ENCODE measurements at regions not wholly inside any gene's neighbourhood (a gene's known extent, or its start where the extent isn't known, plus 50 kb on each side); places are given as distances from the start of the nearest gene placed in this dataset.

DNA sequence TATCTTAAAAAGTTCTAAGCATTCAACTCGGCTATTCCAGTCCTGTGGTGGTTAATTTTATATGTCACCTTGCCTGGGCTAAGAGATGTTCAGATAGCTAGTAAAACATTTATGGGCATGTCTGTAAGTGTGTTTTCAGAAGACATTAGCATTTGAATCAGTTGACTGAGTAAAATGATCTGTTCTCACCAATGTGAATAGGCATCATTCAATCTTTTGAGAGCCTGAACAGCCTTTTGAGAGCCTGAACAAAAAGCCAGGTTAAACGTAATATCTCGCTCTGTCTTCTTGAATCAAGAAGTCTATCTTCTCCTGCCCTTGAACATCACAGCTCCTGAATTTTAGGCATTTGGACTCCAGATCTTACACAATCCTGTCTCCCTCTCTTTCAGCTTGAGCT, 1266.1 kb downstream of the LRFN5 start:
- no peak for TF ChIP-seq CTCF (IDR thresholded peaks at IDR 0.05; ENCODE audit: insufficient read depth, low read length, poor library complexity, severe bottlenecking)
- no peaks in the 10 kb centered on the region for H3K36me3 ChIP-seq (ENCODE audit: control insufficient read depth, insufficient read depth, low read length)
- no peak overlapping the region for H3K4me3 ChIP-seq (replicated peaks; ENCODE audit: low read depth, low read length)
- no peaks in the 10 kb centered on the region for H3K27me3 ChIP-seq (replicated peaks; ENCODE audit: control insufficient read depth, insufficient read depth, low read length)
- DNase-seq (ENCODE audit: extremely low read depth, insufficient read length) = no peak

DNA sequence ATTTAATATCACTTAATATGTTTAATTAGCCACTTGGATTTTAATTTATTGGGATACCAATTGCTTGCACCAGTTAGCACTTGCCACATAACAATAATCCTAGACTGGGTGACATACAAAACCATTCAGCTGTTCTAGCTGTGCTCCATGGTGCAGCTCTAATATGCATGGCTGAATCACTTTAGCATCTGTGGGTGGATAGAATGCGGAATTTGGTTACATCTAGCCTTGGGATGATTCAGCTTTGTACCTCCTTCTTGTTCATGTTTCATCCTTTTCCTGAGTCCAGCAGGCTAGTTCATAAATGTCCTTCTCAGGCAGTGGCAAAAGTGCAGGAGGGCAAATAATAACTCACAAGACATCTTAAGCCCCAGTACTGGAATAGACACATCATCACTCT, 1263.0 kb downstream of the LRFN5 start:
- DNase-seq (ENCODE audit: extremely low read depth, insufficient read length) = no peak
- no peak for TF ChIP-seq CTCF (IDR thresholded peaks at IDR 0.05; ENCODE audit: insufficient read depth, low read length, poor library complexity, severe bottlenecking)
- no peaks in the 10 kb centered on the region for H3K36me3 ChIP-seq (ENCODE audit: control insufficient read depth, insufficient read depth, low read length)
- H3K4me3 ChIP-seq (replicated peaks; ENCODE audit: low read depth, low read length) = no peak overlapping the region
- no peaks in the 10 kb centered on the region for H3K27me3 ChIP-seq (replicated peaks; ENCODE audit: control insufficient read depth, insufficient read depth, low read length)

GRCh38 chr14:42862114-42862513, 1255.4 kb downstream of the LRFN5 start:
- Histone ChIP-seq H3K4me3 (replicated peaks; ENCODE audit: low read depth, low read length) (no peak overlapping the region), H3K27me3 (replicated peaks; ENCODE audit: control insufficient read depth, insufficient read depth, low read length) (no peaks in the 10 kb centered on the region), H3K36me3 (ENCODE audit: control insufficient read depth, insufficient read depth, low read length) (no peaks in the 10 kb centered on the region)
- no peak for DNase-seq (ENCODE audit: extremely low read depth, insufficient read length)
- no peak for TF ChIP-seq CTCF (IDR thresholded peaks at IDR 0.05; ENCODE audit: insufficient read depth, low read length, poor library complexity, severe bottlenecking)

GRCh38 chr14:42860371-42860770, 1253.7 kb downstream of the LRFN5 start:
- Histone ChIP-seq H3K4me3 (replicated peaks; ENCODE audit: low read depth, low read length) (no peak overlapping the region), H3K27me3 (replicated peaks; ENCODE audit: control insufficient read depth, insufficient read depth, low read length) (no peaks in the 10 kb centered on the region), H3K36me3 (ENCODE audit: control insufficient read depth, insufficient read depth, low read length) (no peaks in the 10 kb centered on the region)
- no peak for TF ChIP-seq CTCF (IDR thresholded peaks at IDR 0.05; ENCODE audit: insufficient read depth, low read length, poor library complexity, severe bottlenecking)
- no peak for DNase-seq (ENCODE audit: extremely low read depth, insufficient read length)

GRCh38 chr14:42856106-42856505, 1249.4 kb downstream of the LRFN5 start:
- no peak for DNase-seq (ENCODE audit: extremely low read depth, insufficient read length)
- Histone ChIP-seq H3K36me3 (ENCODE audit: control insufficient read depth, insufficient read depth, low read length) (no peaks in the 10 kb centered on the region), H3K4me3 (replicated peaks; ENCODE audit: low read depth, low read length) (no peak overlapping the region), H3K27me3 (replicated peaks; ENCODE audit: control insufficient read depth, insufficient read depth, low read length) (no peaks in the 10 kb centered on the region)
- no peak for TF ChIP-seq CTCF (IDR thresholded peaks at IDR 0.05; ENCODE audit: insufficient read depth, low read length, poor library complexity, severe bottlenecking)

GRCh38 chr14:42855085-42855484, 1248.4 kb downstream of the LRFN5 start:
- no peak for DNase-seq (ENCODE audit: extremely low read depth, insufficient read length)
- Histone ChIP-seq H3K27me3 (replicated peaks; ENCODE audit: control insufficient read depth, insufficient read depth, low read length) (no peaks in the 10 kb centered on the region), H3K36me3 (ENCODE audit: control insufficient read depth, insufficient read depth, low read length) (no peaks in the 10 kb centered on the region), H3K4me3 (replicated peaks; ENCODE audit: low read depth, low read length) (no peak overlapping the region)
- no peak for TF ChIP-seq CTCF (IDR thresholded peaks at IDR 0.05; ENCODE audit: insufficient read depth, low read length, poor library complexity, severe bottlenecking)

Data from GM06990 (cell line).